Pulmonary artery endothelial cell (primary cell): ENCODE measurements at regions not wholly inside any gene's neighbourhood (a gene's known extent, or its start where the extent isn't known, plus 50 kb on each side); places are given as distances from the start of the nearest gene placed in this dataset.
"Not testable (repeated sequence)": the region's sequence is repeated elsewhere in the genome, so short reads cannot be mapped to it uniquely, and the experiment has no call there.

Experiments used
- DNase-seq: peaks from one replicate; pipeline ENCODE4 v3.0.0-alpha.2; 2011; ENCODE audit warnings: low read depth, low spot score

DNA sequence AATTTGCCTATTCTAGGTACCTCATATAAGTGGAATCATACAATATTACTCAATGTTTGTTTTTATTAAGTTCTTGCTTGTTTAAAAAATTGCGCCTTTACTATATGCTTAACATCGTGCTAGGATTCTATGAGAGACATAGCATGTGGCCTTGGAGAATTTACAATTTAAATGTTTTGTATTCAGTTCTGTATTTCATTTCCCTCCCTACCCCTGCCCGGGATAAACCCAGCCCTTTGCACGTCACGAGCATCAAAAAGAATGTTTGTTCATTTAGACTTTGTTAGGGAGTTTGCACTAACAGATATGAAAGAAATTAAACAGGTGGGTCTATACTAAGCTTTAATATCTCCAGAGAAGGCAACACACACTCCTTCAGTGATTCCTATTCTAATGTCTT is 75.7 kb downstream of the C18orf54 start:
- DNase-seq = no peak

GRCh38 chr18:54433857-54434256 is 76.2 kb downstream of the C18orf54 start:
- no peak for DNase-seq

DNA sequence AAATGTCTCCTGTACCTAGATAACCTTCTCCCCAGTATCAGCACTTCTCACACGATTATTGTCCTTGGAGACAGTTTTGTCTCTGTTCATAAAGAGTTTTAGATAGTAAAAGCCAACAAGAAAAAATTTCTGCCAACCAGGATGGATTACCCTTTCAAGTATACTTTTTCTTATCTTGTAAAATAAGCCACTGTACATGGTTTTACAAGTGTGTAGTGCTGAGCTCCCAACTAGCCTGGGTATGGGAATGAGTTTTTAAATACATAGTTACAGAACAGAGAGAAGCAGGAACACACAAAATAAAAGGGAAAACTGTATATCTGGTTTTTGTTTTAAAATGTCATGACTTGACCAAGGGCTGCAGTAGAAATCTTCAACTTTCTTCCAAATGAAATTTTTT is 76.7 kb downstream of the C18orf54 start:
- no peak for DNase-seq

DNA sequence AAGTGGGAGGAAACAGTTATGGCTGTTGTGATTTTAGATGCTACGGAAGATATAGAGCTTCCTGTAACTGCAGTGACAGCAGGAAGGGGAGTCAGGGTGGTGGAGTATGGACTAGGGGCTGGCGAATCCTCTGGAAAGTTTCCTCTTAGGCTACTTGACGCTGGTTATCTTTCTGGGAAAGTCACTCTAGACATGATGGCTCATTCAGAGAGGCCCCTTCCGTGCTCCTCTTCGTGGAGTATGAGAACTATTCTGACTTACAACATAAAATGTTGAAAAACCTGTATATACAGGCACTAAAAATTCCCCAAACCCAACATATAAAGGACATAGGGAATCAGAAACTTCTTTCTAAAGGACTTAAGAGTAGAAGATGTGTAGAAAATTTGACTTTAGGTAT is 78.8 kb downstream of the C18orf54 start:
- no peak for DNase-seq

- no peak for DNase-seq
Measured at GRCh38 chr18:54440292-54440691, 82.6 kb downstream of the C18orf54 start.

DNA sequence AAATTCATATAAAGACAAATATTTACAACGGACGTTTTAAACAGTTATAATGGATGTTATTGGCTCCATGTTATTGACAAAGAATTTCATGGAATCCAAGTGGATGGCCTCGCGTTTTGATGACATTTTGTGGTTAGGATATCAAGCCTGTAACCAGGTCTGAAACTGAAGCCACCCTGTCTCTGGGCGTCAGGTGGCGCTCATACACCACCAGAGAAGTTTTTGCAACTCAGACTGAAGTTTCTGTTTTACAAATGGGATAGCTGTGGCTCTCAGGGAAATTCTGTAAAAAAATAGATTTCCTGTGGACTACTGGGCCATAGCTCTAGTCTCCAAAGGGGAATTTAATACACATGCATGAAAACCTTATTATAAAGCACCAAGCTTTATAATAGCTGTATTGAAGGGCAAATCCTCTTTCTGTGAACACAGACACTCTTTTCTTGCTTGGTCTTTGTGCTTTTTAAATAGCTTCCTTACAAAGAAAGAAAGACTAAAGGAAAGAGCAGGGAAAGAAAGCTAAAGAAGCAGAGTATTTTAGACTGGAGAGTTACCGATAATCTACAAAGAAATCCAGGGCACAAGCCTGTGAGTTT is 86.7 kb downstream of the C18orf54 start:
- DNase-seq = peak; percentile 3

GRCh38 chr18:54453996-54454395 is 96.3 kb downstream of the C18orf54 start:
- no peak for DNase-seq

DNA sequence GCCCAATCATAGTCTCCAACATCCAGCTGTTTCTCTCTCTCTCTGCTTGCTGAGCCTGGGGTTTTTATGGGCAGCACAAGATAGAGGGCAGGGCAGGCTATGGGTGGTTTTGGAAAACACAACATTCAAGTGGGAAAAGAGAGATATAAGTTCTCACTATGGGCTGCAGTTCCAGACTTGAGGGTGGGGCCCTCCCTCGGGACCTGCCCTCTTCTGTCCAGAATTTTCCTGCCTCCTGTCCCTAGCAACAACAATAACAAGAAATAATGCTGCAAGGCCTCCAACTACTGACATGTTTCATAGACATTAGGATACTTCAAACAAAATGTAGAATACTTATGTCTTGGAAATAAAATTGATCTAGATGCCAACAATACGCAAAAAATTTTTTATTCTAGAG is 107.8 kb downstream of the C18orf54 start:
- DNase-seq = no peak

DNA sequence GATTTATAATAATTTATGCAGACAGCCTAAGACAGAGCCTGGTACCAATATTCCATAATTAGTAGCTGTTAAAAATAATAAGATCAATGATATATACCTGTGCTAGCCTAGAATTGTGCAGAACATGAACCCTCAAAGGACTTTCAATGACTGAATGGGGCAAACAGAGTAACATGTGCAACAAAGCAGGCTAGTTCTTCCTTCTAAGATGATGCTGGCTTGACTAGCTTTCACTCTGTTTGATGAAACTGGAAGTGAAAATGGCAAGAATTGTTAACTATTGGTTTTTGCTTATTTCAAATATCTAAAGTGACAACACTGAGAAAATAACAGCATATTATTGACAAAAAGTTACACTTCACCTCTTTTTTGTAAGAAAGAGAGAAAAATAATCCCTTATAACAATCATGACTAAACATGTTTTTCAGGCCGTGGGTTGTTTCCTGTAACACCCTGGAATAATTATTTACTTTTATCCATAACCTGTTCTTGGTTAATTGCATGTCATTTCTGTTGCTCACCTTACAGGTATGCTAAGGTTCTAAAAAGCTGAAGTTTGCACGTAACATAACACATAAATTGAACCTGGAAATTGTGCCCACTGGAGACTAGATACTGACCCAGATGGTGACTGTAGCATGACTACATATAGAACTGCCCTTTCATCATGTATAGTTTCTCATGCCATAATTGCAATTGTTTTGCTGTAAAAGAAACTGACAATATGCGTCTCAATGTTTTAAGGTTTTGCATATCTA is 108.7 kb downstream of the C18orf54 start:
- DNase-seq = no peak

DNA sequence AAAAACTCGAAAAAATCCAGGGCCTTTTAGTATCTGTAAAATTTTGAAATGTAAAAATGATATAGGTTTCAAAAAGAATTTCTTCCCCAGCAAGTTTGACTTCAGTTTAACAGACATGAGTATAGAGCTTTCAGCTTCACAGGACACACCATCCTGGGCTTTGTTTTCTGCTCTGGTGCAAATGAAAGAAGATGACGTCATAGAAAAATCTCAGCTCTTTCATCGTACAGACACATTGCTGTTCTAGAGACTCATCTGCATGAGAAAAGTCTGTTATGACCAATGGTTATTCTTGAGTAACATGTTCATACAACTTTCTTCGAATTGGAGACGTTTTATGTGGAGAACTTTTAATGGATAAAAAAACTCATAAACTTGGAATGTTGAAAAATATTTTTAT is 111.7 kb upstream of the DYNAP start:
- DNase-seq = no peak

- DNase-seq = no peak
Measured at GRCh38 chr18:54480616-54481015, 110.4 kb upstream of the DYNAP start.

DNA sequence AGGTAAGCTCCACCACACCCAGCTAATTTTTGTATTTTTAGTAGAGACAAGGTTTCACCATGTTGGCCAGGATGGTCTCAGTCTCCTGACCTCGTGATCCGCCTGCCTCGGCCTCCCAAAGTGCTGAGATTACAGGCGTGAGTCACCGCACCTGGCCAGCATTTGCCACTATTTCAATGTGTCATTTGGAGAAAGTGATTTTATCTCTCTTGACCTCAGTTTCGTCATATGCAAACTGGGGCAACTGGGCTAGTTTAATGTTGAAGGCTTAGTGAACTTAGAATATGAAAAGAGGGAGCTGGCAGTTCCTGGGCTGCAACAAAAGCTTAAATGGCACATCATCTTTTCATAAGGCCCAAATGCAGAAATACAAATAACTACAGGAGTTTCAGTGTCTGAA is 88.6 kb upstream of the DYNAP start:
- not testable (repeated sequence) for DNase-seq

- DNase-seq = peak; percentile 3
Measured at GRCh38 chr18:54503131-54503894, 87.7 kb upstream of the DYNAP start.

GRCh38 chr18:54506516-54507261 is 84.4 kb upstream of the DYNAP start:
- DNase-seq = no peak

- no peak for DNase-seq
Measured at GRCh38 chr18:54509793-54510192, 81.3 kb upstream of the DYNAP start.

GRCh38 chr18:54515149-54515548 is 75.9 kb upstream of the DYNAP start:
- DNase-seq = no peak

DNA sequence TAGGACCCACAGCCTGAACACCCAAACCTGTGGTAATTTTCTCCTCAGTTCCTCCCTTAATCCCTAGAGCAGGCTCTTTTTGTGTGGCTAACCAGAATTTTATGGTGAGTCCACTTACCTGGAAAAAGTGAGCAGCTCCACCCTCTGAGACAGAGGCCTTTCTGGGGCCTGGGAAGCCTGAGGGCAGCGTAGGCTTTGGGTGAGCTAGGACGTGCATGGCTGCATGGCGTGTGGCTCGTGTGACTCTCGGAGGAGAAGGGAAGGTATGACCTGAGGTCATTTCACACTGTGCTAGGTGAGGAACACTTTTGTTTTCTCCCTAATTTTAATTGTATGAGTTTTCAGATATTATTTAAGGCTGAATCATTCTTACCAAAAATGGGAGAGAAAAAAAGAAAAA is 73.5 kb upstream of the DYNAP start:
- DNase-seq = no peak

DNA sequence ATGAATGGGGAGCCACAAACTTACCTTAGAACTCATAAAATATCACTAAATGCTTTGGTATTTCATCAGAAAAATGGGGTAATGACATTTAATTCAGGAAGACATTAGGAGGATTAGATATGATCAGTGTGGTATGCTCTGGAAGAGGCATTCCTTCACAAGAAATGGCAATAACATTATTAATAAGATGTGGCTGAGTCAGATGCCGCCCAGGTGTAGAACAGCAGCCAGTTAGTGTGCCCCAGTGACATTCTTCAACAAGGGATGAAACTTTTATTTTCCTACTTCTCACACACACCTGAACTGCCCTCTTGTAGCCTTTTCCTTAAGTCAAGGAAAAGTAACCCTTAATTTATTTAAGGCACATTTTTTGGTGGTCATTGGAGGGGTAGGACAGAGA is 69.2 kb upstream of the DYNAP start:
- no peak for DNase-seq

- DNase-seq = no peak
Measured at GRCh38 chr18:54528942-54529376, 62.1 kb upstream of the DYNAP start.

GRCh38 chr18:54529444-54529843 is 61.6 kb upstream of the DYNAP start:
- DNase-seq = no peak

- DNase-seq = no peak
Measured at GRCh38 chr18:54530285-54530684, 60.8 kb upstream of the DYNAP start.
